Stimulated activated CD4-positive, alpha-beta T cell treated with anti-CD3 and anti-CD28 coated beads, Interleukin-15, amount 100 ng/mL, for 1 hour (primary cell): ENCODE measurements at regions not wholly inside any gene's neighbourhood (a gene's known extent, or its start where the extent isn't known, plus 50 kb on each side); places are given as distances from the start of the nearest gene placed in this dataset.
"Not testable (repeated sequence)": the region's sequence is repeated elsewhere in the genome, so short reads cannot be mapped to it uniquely, and the experiment has no call there.

ENCODE experiments used
- DNase-seq, 2 donors: peaks; one replicate each; pipeline ENCODE4 v3.0.0-alpha.2; 2020; ENCODE audit warnings: low read depth in 1 of 2, low spot score in 1 of 2

DNA sequence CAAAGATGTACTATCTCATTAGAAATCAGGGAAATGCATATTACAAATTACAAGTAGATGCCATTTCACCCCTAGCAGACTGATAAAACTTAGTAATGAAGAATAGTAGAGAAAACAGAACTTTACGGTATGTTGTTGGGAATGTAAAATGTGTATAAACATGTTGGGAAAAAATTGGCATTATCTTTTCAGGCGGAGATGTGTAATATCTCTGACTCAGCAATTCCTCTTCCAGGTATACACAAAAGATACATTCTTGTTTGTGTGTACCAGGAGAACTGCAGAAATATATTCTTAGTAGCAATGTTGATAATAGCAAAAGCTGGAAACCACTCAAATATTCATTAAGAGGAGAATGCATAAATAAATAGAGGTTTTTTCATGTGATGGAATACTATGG lies 204.5 kb downstream of the LPIN1 start:
- no peak for DNase-seq

GRCh38 chr2:11951492-11951891 lies 205.1 kb downstream of the LPIN1 start:
- DNase-seq = not testable (repeated sequence)

DNA sequence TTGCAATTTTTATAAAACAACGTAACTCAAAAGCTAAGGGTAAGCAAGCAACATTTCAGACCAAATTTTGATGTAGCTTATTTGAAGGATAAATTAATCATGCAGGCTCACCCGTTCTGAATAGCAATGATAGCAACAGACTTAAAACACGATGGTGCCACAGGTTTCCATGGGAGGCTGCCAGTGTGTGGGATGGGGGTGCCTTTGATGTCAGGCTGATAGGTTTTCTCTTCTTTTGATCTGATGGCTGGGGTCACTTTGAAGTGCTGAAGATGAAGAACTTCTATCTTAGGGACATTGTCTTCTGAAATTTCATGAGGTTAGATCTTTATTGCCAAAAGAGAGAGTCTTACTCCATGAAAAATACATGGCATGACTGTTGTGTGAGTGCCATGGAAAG lies 206.8 kb downstream of the LPIN1 start:
- DNase-seq = no peak

- DNase-seq = no peak
Observed at GRCh38 chr2:11955314-11955713, 208.9 kb downstream of the LPIN1 start.

- DNase-seq = no peak
Observed at GRCh38 chr2:11955884-11956291, 209.5 kb downstream of the LPIN1 start.

DNA sequence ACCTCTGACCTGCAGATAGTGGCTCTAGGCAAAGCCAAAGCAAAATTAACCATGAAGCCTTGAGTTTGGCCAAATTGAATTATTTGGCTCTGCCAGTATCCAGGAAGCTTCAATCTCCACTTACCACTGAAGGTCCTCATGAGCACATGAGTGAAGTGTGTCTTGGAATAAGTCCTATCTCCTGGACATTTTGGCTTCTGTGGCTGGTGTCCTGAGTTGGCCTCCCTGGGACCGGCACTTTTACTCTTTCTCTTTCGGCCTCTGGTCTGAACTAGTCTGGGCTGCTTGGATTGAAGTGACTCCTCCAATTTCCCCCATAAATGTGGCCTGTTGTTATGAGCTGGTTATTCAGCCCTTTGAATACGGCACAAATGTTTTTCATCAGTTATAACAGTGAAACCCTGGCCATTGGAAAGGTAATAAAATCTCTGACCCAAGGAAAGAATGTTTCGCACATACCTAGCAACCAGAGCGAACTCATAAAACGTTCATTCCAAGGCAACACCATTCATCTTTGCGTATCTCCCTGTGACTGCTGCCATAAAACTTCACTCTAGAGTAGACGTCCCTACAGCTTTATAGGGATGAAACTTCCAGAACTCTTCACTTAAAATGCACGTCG lies 216.4 kb downstream of the LPIN1 start:
- DNase-seq = no peak

GRCh38 chr2:11963966-11964365 lies 217.5 kb downstream of the LPIN1 start:
- DNase-seq = no peak

GRCh38 chr2:11967946-11968465 lies 221.6 kb downstream of the LPIN1 start:
- no peak for DNase-seq

- DNase-seq = no peak
Observed at GRCh38 chr2:11968521-11968920, 222.1 kb downstream of the LPIN1 start.

GRCh38 chr2:11969774-11970173 lies 223.3 kb downstream of the LPIN1 start:
- DNase-seq = no peak

GRCh38 chr2:11974573-11974972 lies 228.1 kb downstream of the LPIN1 start:
- no peak for DNase-seq

DNA sequence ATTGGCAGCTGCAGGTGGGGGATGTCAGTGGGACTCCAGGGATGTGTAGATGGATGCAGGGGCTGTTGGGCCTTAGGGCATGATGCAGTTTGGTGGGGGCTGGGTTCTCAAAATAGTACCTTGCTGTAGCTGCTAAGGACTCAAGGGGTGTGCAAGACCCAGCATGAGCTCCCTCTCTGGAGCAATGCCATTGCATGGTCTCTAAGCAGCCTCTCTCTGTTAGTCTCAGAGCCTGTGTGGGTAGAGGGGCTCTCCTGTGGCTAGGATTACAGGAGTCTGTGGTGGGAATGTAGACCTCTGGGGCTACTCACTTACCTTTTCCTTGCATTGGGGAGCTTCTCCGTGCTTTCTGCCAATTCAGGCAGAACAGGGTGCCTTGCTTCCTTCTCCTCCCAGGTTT lies 228.9 kb downstream of the LPIN1 start:
- no peak for DNase-seq

- no peak for DNase-seq
Observed at GRCh38 chr2:11976073-11976472, 229.6 kb downstream of the LPIN1 start.

GRCh38 chr2:11977766-11978524 lies 231.5 kb downstream of the LPIN1 start:
- DNase-seq = no peak

DNA sequence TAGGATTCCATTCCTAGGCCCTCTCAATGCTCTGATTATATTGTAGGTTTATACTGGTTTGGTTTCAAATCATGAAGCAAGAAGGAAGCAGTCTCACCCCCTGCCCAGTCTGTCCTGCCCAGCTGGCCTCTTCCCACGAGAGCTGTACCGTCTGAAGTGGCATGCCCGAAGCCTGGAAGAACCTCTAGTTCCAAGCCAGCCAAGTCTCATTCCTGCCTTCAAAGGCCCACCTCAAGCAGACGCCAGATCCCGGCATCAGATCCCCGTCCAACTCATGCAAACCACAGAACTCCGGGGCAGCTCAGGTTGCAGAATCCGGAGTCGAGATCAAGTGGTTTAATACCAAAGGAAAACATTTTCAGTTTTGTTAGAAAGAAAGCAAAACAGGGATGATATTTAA lies 234.4 kb downstream of the LPIN1 start:
- DNase-seq = no peak

DNA sequence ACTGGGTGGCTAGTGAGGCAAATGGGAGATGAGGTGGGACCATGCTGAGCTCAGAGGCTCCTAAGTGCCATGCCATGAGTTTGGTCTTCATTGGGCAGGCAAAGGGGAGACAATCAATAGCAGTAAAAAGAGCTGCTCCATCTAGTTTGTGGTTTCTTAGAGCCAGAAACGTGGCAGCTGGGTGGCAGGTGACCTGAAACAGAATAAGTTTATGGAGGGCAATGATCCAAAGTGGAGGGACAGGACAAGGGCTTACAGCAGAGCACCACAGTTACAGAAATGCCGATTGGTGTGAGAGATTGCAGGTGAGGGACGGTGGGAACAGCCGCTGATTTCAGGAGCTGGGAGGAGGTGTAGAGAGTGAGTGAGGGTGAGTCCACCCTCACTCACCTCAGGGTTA lies 237.0 kb downstream of the LPIN1 start:
- no peak for DNase-seq

DNA sequence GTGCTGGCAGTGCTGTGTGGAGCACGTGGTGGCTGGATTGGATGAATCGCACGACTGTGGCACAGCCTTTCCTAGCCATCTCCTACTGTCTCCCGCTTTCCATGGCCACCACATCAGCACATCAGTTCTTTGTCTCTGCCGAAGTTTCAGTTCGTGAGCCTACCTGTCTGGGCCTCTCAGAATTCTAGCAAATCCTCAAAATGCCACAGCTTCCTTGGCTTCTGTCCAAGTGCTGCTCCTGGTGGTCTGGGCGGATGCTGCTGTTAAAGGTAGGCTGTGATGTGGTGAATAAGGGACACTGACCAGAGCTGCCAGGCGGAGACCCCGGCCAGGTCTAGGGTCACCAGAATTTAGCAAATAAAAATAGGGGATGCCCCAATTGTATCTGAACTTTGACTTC lies 237.4 kb downstream of the LPIN1 start:
- DNase-seq = no peak

- DNase-seq = no peak
Observed at GRCh38 chr2:11984316-11985158, 238.1 kb downstream of the LPIN1 start.

DNA sequence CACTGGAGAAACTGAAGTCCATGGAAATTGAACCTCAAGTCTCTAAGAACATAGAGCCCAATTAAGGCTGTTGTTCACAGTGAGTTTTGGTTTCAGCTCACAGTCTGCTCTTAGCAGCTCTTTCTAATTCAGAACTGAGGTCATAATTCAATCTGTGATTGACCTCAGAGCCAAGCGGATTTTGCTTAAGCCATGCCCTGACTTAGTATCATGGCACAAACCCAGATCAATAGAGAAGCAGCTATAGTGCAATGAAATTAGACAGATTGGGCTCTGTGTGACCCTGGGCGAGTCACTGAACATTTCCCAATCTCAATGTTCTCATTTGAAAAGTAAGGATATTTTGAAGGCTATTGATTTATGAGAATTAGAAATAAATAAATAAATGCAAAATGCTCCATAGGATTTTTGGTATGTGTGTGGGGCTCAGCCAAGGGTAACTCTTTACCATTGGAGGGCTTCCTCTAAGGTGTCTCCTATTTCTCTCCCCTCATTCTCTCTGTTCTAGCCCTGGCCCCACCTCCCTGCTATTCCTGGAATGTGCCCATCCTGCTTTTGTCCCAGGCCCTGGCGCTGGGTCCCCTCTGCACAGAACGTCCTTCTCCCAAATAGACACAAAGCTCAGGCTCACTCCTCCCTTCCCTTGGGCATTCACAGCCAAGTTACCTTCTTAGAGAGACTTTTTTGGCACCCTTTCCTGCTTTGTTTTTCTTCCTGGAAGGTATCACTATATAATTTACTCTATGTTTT lies 239.6 kb downstream of the LPIN1 start:
- DNase-seq = no peak

GRCh38 chr2:11987151-11987550 lies 240.7 kb downstream of the LPIN1 start:
- no peak for DNase-seq

DNA sequence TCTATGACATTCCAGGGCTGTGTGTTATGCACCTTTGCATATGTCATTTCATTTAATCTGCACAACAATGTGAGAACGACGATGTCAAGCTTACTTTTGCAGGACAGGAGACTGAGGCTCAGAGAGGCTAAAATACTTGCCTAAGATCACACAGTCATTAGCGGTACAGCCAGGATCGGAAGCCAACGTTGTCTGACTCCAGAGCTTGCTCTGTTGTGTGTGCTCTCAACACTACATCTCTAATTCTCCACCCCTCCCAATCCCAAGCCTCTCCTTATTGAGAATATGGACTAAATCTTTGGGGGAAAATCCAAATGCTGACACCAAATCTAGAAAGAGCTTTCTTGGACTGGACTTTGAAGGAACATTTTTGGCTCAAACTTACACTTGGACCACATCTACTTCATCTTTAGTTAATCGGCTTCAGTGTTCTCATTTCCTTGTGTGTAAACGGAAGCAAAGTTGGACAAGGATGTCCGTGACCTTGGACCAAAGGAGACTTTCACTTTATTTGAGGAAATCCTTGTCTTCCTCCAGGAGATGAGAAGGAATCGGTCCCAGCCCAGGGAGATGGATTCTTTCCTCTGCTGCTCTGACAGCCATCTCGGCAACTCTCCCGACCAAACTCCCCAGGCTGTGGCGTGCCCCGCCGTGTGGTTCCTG lies 242.4 kb downstream of the LPIN1 start:
- DNase-seq = no peak
